ENCODE measurements at regions not wholly inside any gene's neighbourhood (a gene's known extent, or its start where the extent isn't known, plus 50 kb on each side); places are given as distances from the start of the nearest gene placed in this dataset.
"Not testable (repeated sequence)": the region's sequence is repeated elsewhere in the genome, so short reads cannot be mapped to it uniquely, and the experiment has no call there.

DNA sequence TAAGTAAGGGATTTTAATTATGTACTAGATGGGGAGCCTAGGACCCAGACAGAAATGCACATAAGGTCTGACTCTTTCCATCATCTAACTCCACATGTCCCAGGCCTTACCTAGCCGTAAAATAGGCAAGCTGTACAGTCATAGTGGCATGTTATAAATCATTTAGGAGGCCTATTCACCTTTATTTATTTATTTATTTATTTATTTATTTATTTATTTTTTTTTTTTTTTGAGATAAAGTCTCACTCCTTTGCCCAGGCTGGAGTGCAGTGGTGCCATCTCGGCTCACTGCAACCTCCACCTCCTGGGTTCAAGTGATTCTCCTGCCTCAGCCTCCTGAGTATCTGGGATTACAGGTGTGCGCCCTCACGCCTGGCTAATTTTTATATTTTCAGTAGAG lies 55.6 kb upstream of the KIT start:
- not testable (repeated sequence) for TF ChIP-seq CCAR2 (optimal IDR thresholded peaks at IDR 0.05; ENCODE audit: low read depth, low read length); BCLAF1 (IDR thresholded peaks at IDR 0.05); KLF6 (CRISPR knock-in tag; IDR thresholded peaks at IDR 0.05); SP2 (CRISPR knock-in tag; IDR thresholded peaks at IDR 0.05); ZNF329 (CRISPR knock-in tag; IDR thresholded peaks at IDR 0.05; ENCODE audit: low read depth); MYPOP (CRISPR knock-in tag; IDR thresholded peaks at IDR 0.05); TBX2 (CRISPR knock-in tag; IDR thresholded peaks at IDR 0.05; ENCODE audit: borderline replicate concordance); AKAP8 (CRISPR knock-in tag; IDR thresholded peaks at IDR 0.05); SIX4 (CRISPR knock-in tag; IDR thresholded peaks at IDR 0.05)
- TF ChIP-seq, protein P1, sequence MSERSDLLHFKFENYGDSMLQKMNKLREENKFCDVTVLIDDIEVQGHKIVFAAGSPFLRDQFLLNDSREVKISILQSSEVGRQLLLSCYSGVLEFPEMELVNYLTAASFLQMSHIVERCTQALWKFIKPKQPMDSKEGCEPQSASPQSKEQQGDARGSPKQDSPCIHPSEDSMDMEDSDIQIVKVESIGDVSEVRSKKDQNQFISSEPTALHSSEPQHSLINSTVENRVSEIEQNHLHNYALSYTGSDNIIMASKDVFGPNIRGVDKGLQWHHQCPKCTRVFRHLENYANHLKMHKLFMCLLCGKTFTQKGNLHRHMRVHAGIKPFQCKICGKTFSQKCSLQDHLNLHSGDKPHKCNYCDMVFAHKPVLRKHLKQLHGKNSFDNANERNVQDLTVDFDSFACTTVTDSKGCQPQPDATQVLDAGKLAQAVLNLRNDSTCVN (CRISPR knock-in tag; IDR thresholded peaks at IDR 0.05; ENCODE audit: borderline replicate concordance), result not testable (repeated sequence)
- TF ChIP-seq, protein P2, sequence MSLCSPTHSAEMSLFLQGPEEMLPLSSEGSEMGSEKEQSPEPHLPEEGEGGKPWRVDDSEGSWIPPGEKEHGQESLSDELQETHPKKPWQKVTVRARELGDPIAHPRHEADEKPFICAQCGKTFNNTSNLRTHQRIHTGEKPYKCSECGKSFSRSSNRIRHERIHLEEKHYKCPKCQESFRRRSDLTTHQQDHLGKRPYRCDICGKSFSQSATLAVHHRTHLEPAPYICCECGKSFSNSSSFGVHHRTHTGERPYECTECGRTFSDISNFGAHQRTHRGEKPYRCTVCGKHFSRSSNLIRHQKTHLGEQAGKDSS (CRISPR knock-in tag; IDR thresholded peaks at IDR 0.05; ENCODE audit: borderline replicate concordance, low read depth), result not testable (repeated sequence)
- TF ChIP-seq, protein P3, sequence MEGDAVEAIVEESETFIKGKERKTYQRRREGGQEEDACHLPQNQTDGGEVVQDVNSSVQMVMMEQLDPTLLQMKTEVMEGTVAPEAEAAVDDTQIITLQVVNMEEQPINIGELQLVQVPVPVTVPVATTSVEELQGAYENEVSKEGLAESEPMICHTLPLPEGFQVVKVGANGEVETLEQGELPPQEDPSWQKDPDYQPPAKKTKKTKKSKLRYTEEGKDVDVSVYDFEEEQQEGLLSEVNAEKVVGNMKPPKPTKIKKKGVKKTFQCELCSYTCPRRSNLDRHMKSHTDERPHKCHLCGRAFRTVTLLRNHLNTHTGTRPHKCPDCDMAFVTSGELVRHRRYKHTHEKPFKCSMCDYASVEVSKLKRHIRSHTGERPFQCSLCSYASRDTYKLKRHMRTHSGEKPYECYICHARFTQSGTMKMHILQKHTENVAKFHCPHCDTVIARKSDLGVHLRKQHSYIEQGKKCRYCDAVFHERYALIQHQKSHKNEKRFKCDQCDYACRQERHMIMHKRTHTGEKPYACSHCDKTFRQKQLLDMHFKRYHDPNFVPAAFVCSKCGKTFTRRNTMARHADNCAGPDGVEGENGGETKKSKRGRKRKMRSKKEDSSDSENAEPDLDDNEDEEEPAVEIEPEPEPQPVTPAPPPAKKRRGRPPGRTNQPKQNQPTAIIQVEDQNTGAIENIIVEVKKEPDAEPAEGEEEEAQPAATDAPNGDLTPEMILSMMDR (CRISPR knock-in tag; IDR thresholded peaks at IDR 0.05), result not testable (repeated sequence)
- TF ChIP-seq, protein P4, sequence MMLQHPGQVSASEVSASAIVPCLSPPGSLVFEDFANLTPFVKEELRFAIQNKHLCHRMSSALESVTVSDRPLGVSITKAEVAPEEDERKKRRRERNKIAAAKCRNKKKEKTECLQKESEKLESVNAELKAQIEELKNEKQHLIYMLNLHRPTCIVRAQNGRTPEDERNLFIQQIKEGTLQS (CRISPR knock-in tag; IDR thresholded peaks at IDR 0.05), result not testable (repeated sequence)
